ENCODE measurements at regions not wholly inside any gene's neighbourhood (a gene's known extent, or its start where the extent isn't known, plus 50 kb on each side); places are given as distances from the start of the nearest gene placed in this dataset.

- no peak for TF ChIP-seq CTCF (IDR thresholded peaks at IDR 0.05)
- no peak for ATAC-seq
Measured at GRCh38 chr15:47439146-47440111, 277.9 kb upstream of the SEMA6D start.

DNA sequence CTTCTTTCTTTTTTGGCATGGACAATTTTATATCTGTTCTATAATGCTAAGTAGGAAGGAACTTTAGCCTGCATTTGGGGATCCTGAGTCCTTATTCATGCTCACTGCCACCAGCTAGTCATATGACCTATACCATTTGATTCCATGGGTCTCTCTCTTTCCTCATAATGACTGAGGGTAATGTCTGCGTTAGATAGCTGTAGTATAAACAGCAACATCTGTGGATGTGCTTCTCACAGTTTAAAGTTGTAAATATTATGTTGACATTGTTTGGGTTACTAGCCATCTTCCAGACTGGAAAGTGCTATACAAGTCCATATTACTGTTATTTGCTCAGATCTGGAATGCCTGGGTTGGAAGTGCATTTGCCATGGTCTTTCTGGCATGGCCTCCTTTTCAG, 274.9 kb upstream of the SEMA6D start:
- Histone ChIP-seq H3K36me3 (ENCODE audit: low read depth) (no peaks in the 10 kb centered on the region), H3K4me1 (ENCODE audit: low read depth) (no peaks in the 10 kb centered on the region), H3K9me3 (no peaks in the 10 kb centered on the region), H3K4me3 (no peak overlapping the region)
- ATAC-seq (no peak), DNase-seq (no peak)
- TF ChIP-seq CTCF (IDR thresholded peaks at IDR 0.05) = no peak
- intact Hi-C loops (cut with DNase I, micrococcal nuclease) = no loop called here

More at GRCh38 chr15:47439146-47440111, 277.9 kb upstream of the SEMA6D start:
- no peak overlapping the region for H3K4me3 ChIP-seq
- no peaks in the 10 kb centered on the region for H3K4me1 ChIP-seq (ENCODE audit: low read depth)
- H3K36me3 ChIP-seq (ENCODE audit: low read depth) = no peaks in the 10 kb centered on the region
- no peak for DNase-seq
- H3K9me3 ChIP-seq = no peaks in the 10 kb centered on the region
- intact Hi-C loops (cut with DNase I, micrococcal nuclease) = no loop called here

DNA sequence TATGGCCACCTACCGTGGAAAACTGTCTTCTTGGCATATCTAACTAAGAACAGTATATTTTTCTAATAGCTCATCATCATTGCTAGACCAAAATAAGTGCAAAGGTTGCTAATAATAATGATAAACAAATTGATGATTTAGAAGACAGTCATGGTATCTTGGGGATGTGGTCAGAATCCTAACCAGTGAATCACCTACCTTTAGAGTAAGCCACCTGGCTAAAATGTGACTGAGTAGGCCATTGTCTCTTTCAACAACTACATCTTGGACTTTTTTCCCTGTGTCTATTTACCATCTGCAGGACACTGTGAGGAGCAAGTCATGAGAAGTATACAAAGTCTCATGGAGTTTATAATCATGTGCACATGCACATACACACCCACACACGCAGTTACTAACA, 273.5 kb upstream of the SEMA6D start:
- intact Hi-C loops (cut with DNase I, micrococcal nuclease) = no loop called here
- ATAC-seq (no peak), DNase-seq (no peak)
- Histone ChIP-seq H3K4me1 (ENCODE audit: low read depth) (no peaks in the 10 kb centered on the region), H3K4me3 (no peak overlapping the region), H3K36me3 (ENCODE audit: low read depth) (no peaks in the 10 kb centered on the region), H3K9me3 (no peaks in the 10 kb centered on the region)
- no peak for TF ChIP-seq CTCF (IDR thresholded peaks at IDR 0.05)

- Histone ChIP-seq H3K9me3 (no peaks in the 10 kb centered on the region), H3K36me3 (ENCODE audit: low read depth) (no peaks in the 10 kb centered on the region), H3K4me3 (no peak overlapping the region), H3K4me1 (ENCODE audit: low read depth) (no peaks in the 10 kb centered on the region)
- no peak for DNase-seq
- no peak for ATAC-seq
- no peak for TF ChIP-seq CTCF (IDR thresholded peaks at IDR 0.05)
- intact Hi-C loops (cut with DNase I, micrococcal nuclease) = no loop called here
Measured at GRCh38 chr15:47445723-47446392, 271.4 kb upstream of the SEMA6D start.

GRCh38 chr15:47460795-47461573, 256.3 kb upstream of the SEMA6D start:
- intact Hi-C loops (cut with DNase I, micrococcal nuclease) = no loop called here
- no peak for TF ChIP-seq CTCF (IDR thresholded peaks at IDR 0.05)
- Histone ChIP-seq H3K9me3 (no peaks in the 10 kb centered on the region), H3K4me1 (ENCODE audit: low read depth) (no peaks in the 10 kb centered on the region), H3K4me3 (no peak overlapping the region), H3K36me3 (ENCODE audit: low read depth) (no peaks in the 10 kb centered on the region)
- no peak for DNase-seq
- no peak for ATAC-seq
